HUES64 (cell line): ENCODE measurements at regions not wholly inside any gene's neighbourhood (a gene's known extent, or its start where the extent isn't known, plus 50 kb on each side); places are given as distances from the start of the nearest gene placed in this dataset.
"Not testable (repeated sequence)": the region's sequence is repeated elsewhere in the genome, so short reads cannot be mapped to it uniquely, and the experiment has no call there.

Experiments used
- H3K27ac ChIP-seq: 2 replicates; pipeline ENCODE4 v1.7.0; 2013; ENCODE audit warnings: low read depth, low read length, inconsistent platforms
- H3K27me3 ChIP-seq: 2 replicates; pipeline ENCODE4 v1.6.1; 2013; ENCODE audit warnings: mild to moderate bottlenecking, low read length; ENCODE audit not compliant: insufficient read depth
- H3K36me3 ChIP-seq: 2 replicates; pipeline ENCODE4 v1.6.1; 2013; ENCODE audit warnings: mild to moderate bottlenecking, low read length; ENCODE audit not compliant: insufficient read depth
- H3K4me1 ChIP-seq: 2 replicates; pipeline ENCODE4 v1.6.1; 2013; ENCODE audit warnings: mild to moderate bottlenecking, low read length, moderate library complexity; ENCODE audit not compliant: insufficient read depth
- H3K4me3 ChIP-seq: 2 replicates; pipeline ENCODE4 v1.5.1; 2013; ENCODE audit warnings: mild to moderate bottlenecking, low read length, moderate library complexity
- H3K9ac ChIP-seq: 2 replicates; pipeline ENCODE4 v1.6.1; 2013; ENCODE audit warnings: mild to moderate bottlenecking, low read depth, low read length
- H3K9me3 ChIP-seq: 2 replicates; pipeline ENCODE4 v1.6.1; 2013; ENCODE audit warnings: low read depth, low read length; ENCODE audit not compliant: insufficient read depth
- WGBS: fragments of 150-250, 120-280 bp; methylation state at CpG from one replicate; pipeline ENCODE4 v1.1.7; 2013; ENCODE audit warnings: missing lambda C conversion rate; 5-methylcytosine and 5-hydroxymethylcytosine counted together

DNA sequence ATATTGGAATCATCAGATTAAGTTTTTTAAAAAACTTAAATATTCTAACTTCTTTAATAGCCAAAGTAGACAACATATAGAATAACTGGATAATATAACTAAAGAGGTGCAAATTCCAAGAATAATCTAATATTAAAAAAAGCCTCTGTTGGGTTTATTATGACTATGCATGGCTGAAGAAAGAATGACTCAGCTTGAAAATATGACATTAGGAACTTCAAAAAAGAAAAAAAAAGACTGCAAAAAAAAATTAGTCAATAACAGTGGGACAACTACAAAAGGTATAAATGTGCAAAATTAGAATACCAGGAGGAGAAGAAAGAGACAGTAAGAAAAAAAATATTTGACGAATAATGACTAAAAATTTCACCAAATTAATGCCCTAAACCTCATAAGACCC lies 1178.0 kb downstream of the JRKL start:
- no CpG with 5 or more reads among the region's 1 CpG for WGBS
- no peak overlapping the region for H3K27ac ChIP-seq
- H3K36me3 ChIP-seq: no peaks in the 10 kb centered on the region
- peaks cover 5% of the 10 kb centered on the region; the same call in 1 of the 2 replicates for H3K9me3 ChIP-seq
- H3K4me1 ChIP-seq: no peaks in the 10 kb centered on the region
- H3K4me3 ChIP-seq: no peak overlapping the region
- H3K9ac ChIP-seq: no peak overlapping the region
- no peaks in the 10 kb centered on the region for H3K27me3 ChIP-seq

DNA sequence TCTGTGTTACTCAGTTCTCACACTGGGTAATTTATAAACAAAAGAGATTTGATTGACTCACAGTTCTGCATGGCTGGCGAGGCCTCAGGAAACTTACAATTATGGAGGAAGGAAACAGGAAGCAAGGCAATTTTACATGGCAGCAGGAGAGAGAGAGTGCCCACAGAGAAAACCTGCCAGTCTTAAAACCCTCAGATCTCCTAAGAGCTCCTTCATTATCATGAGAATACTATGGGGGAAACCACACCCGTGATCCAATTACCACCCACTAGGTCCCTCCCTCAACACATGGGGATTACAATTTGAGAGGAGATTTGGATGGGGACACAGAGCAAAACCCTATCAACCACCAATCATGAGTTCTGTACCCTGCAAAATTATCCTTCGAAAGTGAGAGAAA lies 1180.8 kb downstream of the JRKL start:
- Histone ChIP-seq H3K36me3 (no peaks in the 10 kb centered on the region), H3K27ac (no peak overlapping the region), H3K9ac (no peak overlapping the region), H3K27me3 (no peaks in the 10 kb centered on the region), H3K9me3 (peaks cover 5% of the 10 kb centered on the region; the same call in 1 of the 2 replicates), H3K4me3 (no peak overlapping the region), H3K4me1 (no peaks in the 10 kb centered on the region)
- 67% methylated on average over 3 of the region's 3 CpGs for WGBS

DNA sequence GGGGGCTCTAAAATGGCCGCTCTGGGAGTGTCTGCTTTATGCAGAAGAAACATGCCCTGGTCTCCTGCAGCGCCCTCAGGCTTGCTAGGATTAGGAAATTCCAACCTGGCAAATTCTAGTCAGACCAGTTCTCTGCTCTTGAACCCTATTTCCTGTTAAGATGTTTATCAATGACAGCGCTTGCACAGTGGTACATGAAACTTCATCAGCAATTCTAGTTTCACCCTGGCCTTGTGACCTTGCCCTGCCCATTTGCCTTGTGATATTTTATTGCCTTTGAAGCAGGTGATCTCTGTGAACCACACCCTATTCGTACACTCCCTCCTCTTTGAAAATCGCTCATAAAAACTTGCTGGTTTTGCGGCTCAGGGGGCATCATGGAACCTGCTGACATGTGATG lies 1184.0 kb downstream of the JRKL start:
- not testable (repeated sequence) for H3K9me3 ChIP-seq, H3K36me3 ChIP-seq, H3K4me1 ChIP-seq, H3K4me3 ChIP-seq, H3K27ac ChIP-seq, H3K9ac ChIP-seq, H3K27me3 ChIP-seq
- 97% methylated on average over 6 of the region's 6 CpGs for WGBS

- Histone ChIP-seq H3K27ac (no peak overlapping the region), H3K36me3 (no peaks in the 10 kb centered on the region), H3K4me3 (no peak overlapping the region), H3K27me3 (no peaks in the 10 kb centered on the region), H3K9me3 (no peaks in the 10 kb centered on the region), H3K9ac (no peak overlapping the region), H3K4me1 (no peaks in the 10 kb centered on the region)
- 92% methylated on average over 3 of the region's 3 CpGs for WGBS
Measured at GRCh38 chr11:97574976-97575665, 1185.3 kb downstream of the JRKL start.

GRCh38 chr11:97607291-97608000 lies 1217.6 kb downstream of the JRKL start:
- Histone ChIP-seq H3K27me3 (no peaks in the 10 kb centered on the region), H3K9ac (no peak overlapping the region)
- 100% methylated on average over 2 of the region's 3 CpGs for WGBS

GRCh38 chr11:97610000-97610399 lies 1220.2 kb downstream of the JRKL start:
- no peak overlapping the region for H3K27ac ChIP-seq
- H3K27me3 ChIP-seq: no peaks in the 10 kb centered on the region
- H3K9ac ChIP-seq: no peak overlapping the region
- peaks cover 11% of the 10 kb centered on the region for H3K9me3 ChIP-seq
- 93% methylated on average over 3 of the region's 4 CpGs for WGBS
- no peaks in the 10 kb centered on the region for H3K36me3 ChIP-seq
- no peaks in the 10 kb centered on the region for H3K4me1 ChIP-seq
- no peak overlapping the region for H3K4me3 ChIP-seq

More at GRCh38 chr11:97607291-97608000, 1217.6 kb downstream of the JRKL start:
- peaks cover 11% of the 10 kb centered on the region for H3K9me3 ChIP-seq
- H3K4me1 ChIP-seq: no peaks in the 10 kb centered on the region
- H3K27ac ChIP-seq: no peak overlapping the region
- no peaks in the 10 kb centered on the region for H3K36me3 ChIP-seq
- no peak overlapping the region for H3K4me3 ChIP-seq

DNA sequence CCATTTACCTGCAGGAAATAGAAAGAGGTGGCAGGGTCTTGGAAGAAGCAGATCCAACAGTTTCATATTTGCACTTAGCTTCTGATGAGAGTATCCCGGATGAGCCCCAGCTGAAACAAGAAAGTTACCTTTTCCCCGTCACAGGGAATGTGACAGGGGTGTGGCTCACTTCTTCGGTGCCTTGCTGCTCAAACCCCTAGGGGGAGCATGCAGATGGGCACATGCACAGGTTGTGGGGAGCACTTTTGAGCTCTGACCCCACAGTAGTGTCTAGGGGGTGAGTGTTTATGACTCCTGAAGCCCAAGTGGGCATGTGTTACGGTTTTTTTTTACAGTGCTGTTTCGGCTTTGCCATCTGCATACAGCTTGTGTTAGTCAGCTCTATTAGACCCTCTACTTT lies 1221.0 kb downstream of the JRKL start:
- Histone ChIP-seq H3K4me3 (no peak overlapping the region), H3K27me3 (no peaks in the 10 kb centered on the region), H3K27ac (no peak overlapping the region), H3K4me1 (no peaks in the 10 kb centered on the region), H3K9ac (no peak overlapping the region), H3K9me3 (peaks cover 11% of the 10 kb centered on the region), H3K36me3 (no peaks in the 10 kb centered on the region)
- 92% methylated on average over 5 of the region's 5 CpGs for WGBS

- H3K36me3 ChIP-seq: no peaks in the 10 kb centered on the region
- no peak overlapping the region for H3K27ac ChIP-seq
- H3K4me1 ChIP-seq: no peaks in the 10 kb centered on the region
- H3K27me3 ChIP-seq: no peaks in the 10 kb centered on the region
- H3K9ac ChIP-seq: no peak overlapping the region
- H3K9me3 ChIP-seq: peaks cover 11% of the 10 kb centered on the region
- 97% methylated on average over 10 of the region's 10 CpGs for WGBS
- no peak overlapping the region for H3K4me3 ChIP-seq
Measured at GRCh38 chr11:97611345-97611744, 1221.5 kb downstream of the JRKL start.

- H3K27ac ChIP-seq: no peak overlapping the region
- no peaks in the 10 kb centered on the region for H3K4me1 ChIP-seq
- 97% methylated on average over 2 of the region's 3 CpGs for WGBS
- H3K9ac ChIP-seq: no peak overlapping the region
- H3K27me3 ChIP-seq: no peaks in the 10 kb centered on the region
- no peaks in the 10 kb centered on the region for H3K36me3 ChIP-seq
- peaks cover 10% of the 10 kb centered on the region for H3K9me3 ChIP-seq
- no peak overlapping the region for H3K4me3 ChIP-seq
Measured at GRCh38 chr11:97614606-97615005, 1224.8 kb downstream of the JRKL start.

GRCh38 chr11:97615546-97615945 lies 1225.7 kb downstream of the JRKL start:
- H3K4me1 ChIP-seq: no peaks in the 10 kb centered on the region
- over 99% methylated on average over 4 of the region's 4 CpGs for WGBS

GRCh38 chr11:97617031-97617430 lies 1227.2 kb downstream of the JRKL start:
- WGBS: 95% methylated on average over 3 of the region's 3 CpGs
- H3K27me3 ChIP-seq: no peaks in the 10 kb centered on the region
- no peak overlapping the region for H3K4me3 ChIP-seq
- H3K36me3 ChIP-seq: no peaks in the 10 kb centered on the region
- no peak overlapping the region for H3K27ac ChIP-seq
- H3K9ac ChIP-seq: no peak overlapping the region
- peaks cover 6% of the 10 kb centered on the region; the same call in 1 of the 2 replicates for H3K9me3 ChIP-seq
- H3K4me1 ChIP-seq: no peaks in the 10 kb centered on the region

More at GRCh38 chr11:97615546-97615945, 1225.7 kb downstream of the JRKL start:
- Histone ChIP-seq H3K36me3 (no peaks in the 10 kb centered on the region), H3K27me3 (no peaks in the 10 kb centered on the region), H3K9ac (no peak overlapping the region), H3K9me3 (peaks cover 6% of the 10 kb centered on the region; the same call in 1 of the 2 replicates), H3K4me3 (no peak overlapping the region), H3K27ac (no peak overlapping the region)
